HG03108 (cell line): ENCODE measurements at regions not wholly inside any gene's neighbourhood (a gene's known extent, or its start where the extent isn't known, plus 50 kb on each side); places are given as distances from the start of the nearest gene placed in this dataset.
A peak's percentile ranks its signal among the peaks of the same experiment; 100 is the strongest.
"Not testable (repeated sequence)": the region's sequence is repeated elsewhere in the genome, so short reads cannot be mapped to it uniquely, and the experiment has no call there.

Source experiments
- ATAC-seq: cut with Tn5 transposase; IDR thresholded peaks from one replicate; pipeline ENCODE4 v1.9.1; 2021; ENCODE audit warnings: moderate library complexity; ENCODE audit not compliant: unreplicated experiment

- ATAC-seq, result no peak
Measured at GRCh38 chrX:1062351-1062750, 150.1 kb downstream of the CRLF2 start.

GRCh38 chrX:1060562-1060960 lies 151.9 kb downstream of the CRLF2 start:
- no peak for ATAC-seq

GRCh38 chrX:1059576-1060561 lies 152.6 kb downstream of the CRLF2 start:
- ATAC-seq, result no peak

- ATAC-seq, result not testable (repeated sequence)
Measured at GRCh38 chrX:1053600-1053999, 158.8 kb downstream of the CRLF2 start.

- ATAC-seq, result no peak
Measured at GRCh38 chrX:1053072-1053471, 159.4 kb downstream of the CRLF2 start.

GRCh38 chrX:1052021-1052420 lies 160.4 kb downstream of the CRLF2 start:
- ATAC-seq, result no peak

- ATAC-seq, result no peak
Measured at GRCh38 chrX:1051421-1051820, 161.0 kb downstream of the CRLF2 start.

GRCh38 chrX:1045680-1046314 lies 166.7 kb downstream of the CRLF2 start:
- no peak for ATAC-seq

- ATAC-seq, result no peak
Measured at GRCh38 chrX:1041091-1041490, 171.4 kb downstream of the CRLF2 start.

GRCh38 chrX:1035931-1036330 lies 176.5 kb downstream of the CRLF2 start:
- not testable (repeated sequence) for ATAC-seq

GRCh38 chrX:1035206-1035605 lies 177.2 kb downstream of the CRLF2 start:
- ATAC-seq, result no peak

- no peak for ATAC-seq
Measured at GRCh38 chrX:1034717-1035116, 177.7 kb downstream of the CRLF2 start.

- ATAC-seq, result no peak
Measured at GRCh38 chrX:1031521-1032430, 180.7 kb downstream of the CRLF2 start.

GRCh38 chrX:1029494-1029893 lies 183.0 kb downstream of the CRLF2 start:
- no peak for ATAC-seq

GRCh38 chrX:1027680-1028079 lies 184.8 kb downstream of the CRLF2 start:
- no peak for ATAC-seq

GRCh38 chrX:1027133-1027532 lies 185.3 kb downstream of the CRLF2 start:
- ATAC-seq, result no peak

- ATAC-seq, result peak; percentile 82
Measured at GRCh38 chrX:1026263-1027015, 186.0 kb downstream of the CRLF2 start.

- no peak for ATAC-seq
Measured at GRCh38 chrX:1025413-1025812, 187.0 kb downstream of the CRLF2 start.

- ATAC-seq, result no peak
Measured at GRCh38 chrX:1023676-1024075, 188.8 kb downstream of the CRLF2 start.

- not testable (repeated sequence) for ATAC-seq
Measured at GRCh38 chrX:1021314-1021993, 191.0 kb downstream of the CRLF2 start.
